H1 (cell line): ENCODE measurements at regions not wholly inside any gene's neighbourhood (a gene's known extent, or its start where the extent isn't known, plus 50 kb on each side); places are given as distances from the start of the nearest gene placed in this dataset.

Source experiments
- RBBP5 ChIP-seq: IDR thresholded peaks from 2 replicates; pipeline ENCODE4 v1.7.1; 2012; ENCODE audit warnings: low read depth, mild to moderate bottlenecking, inconsistent platforms, low read length, moderate library complexity, borderline replicate concordance
- SP2 ChIP-seq: IDR thresholded peaks from 2 replicates; pipeline ENCODE4 v1.6.1; 2012; ENCODE audit warnings: mild to moderate bottlenecking, low read length, inconsistent platforms

DNA sequence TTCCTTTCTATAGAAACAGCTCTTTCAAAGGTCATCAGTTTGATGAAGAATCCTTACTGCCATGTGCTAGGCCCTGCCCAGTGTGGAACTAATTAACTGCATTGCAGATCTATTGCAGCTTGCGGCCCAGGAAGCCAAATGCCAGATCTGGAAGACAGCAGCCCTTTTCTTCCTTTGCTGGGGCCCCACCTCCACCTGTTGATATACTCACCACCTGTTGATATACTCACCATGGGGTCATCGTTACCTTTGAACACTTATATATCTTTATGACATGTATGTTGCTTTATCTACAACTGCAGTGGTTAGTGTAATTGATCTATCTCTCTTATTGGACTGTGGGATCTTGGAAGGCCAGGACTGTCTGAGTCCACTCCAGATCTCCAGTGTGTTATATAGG lies 292.5 kb downstream of the ATP23 start (continued):
- TF ChIP-seq SP2: no peak
- no peak for TF ChIP-seq RBBP5
